ENCODE measurements at regions not wholly inside any gene's neighbourhood (a gene's known extent, or its start where the extent isn't known, plus 50 kb on each side); places are given as distances from the start of the nearest gene placed in this dataset.

- POLR2A ChIA-PET (ENCODE audit: low non-redundant PET): no interaction called here
- CTCF ChIA-PET: no interaction called here
- TF ChIP-seq CTCF (conservative IDR thresholded peaks at IDR 0.05; ENCODE audit: low read depth): no peak
- H3K27ac ChIP-seq: no peak overlapping the region
- no peak for DNase-seq (ENCODE audit: low spot score)
Measured at GRCh38 chr7:118078015-118078414, 105.9 kb upstream of the LSM8 start.

- DNase-seq (ENCODE audit: low spot score): peak; percentile 49
- H3K27ac ChIP-seq: no peak overlapping the region
- TF ChIP-seq CTCF (conservative IDR thresholded peaks at IDR 0.05; ENCODE audit: low read depth): no peak
- CTCF ChIA-PET: no interaction called here
- POLR2A ChIA-PET (ENCODE audit: low non-redundant PET): no interaction called here
Measured at GRCh38 chr7:118079369-118079768, 104.6 kb upstream of the LSM8 start.

- DNase-seq (ENCODE audit: low spot score): peak; percentile 91
- CTCF ChIA-PET: interaction anchor here (0.6 kb wide), 1 partner anchor 10 kb away, joined by 3 read pairs; no protein-coding TSS in a partner anchor
- H3K27ac ChIP-seq: no peak overlapping the region
- TF ChIP-seq CTCF (conservative IDR thresholded peaks at IDR 0.05; ENCODE audit: low read depth): no peak
- POLR2A ChIA-PET (ENCODE audit: low non-redundant PET): no interaction called here
Measured at GRCh38 chr7:118080947-118081346, 103.0 kb upstream of the LSM8 start.

- TF ChIP-seq CTCF (conservative IDR thresholded peaks at IDR 0.05; ENCODE audit: low read depth): no peak
- POLR2A ChIA-PET (ENCODE audit: low non-redundant PET): no interaction called here
- CTCF ChIA-PET: no interaction called here
- no peak for DNase-seq (ENCODE audit: low spot score)
- H3K27ac ChIP-seq: no peak overlapping the region
Measured at GRCh38 chr7:118082506-118082905, 101.5 kb upstream of the LSM8 start.

GRCh38 chr7:118085000-118085399, 99.0 kb upstream of the LSM8 start:
- ChIA-PET POLR2A (ENCODE audit: low non-redundant PET) (no interaction called here), CTCF (no interaction called here)
- TF ChIP-seq CTCF (conservative IDR thresholded peaks at IDR 0.05; ENCODE audit: low read depth): no peak
- H3K27ac ChIP-seq: no peak overlapping the region
- DNase-seq (ENCODE audit: low spot score): no peak

GRCh38 chr7:118087126-118087525, 96.8 kb upstream of the LSM8 start:
- no peak for DNase-seq (ENCODE audit: low spot score)
- ChIA-PET CTCF (interaction anchor here (0.6 kb wide), 1 partner anchor 210 kb away, joined by 3 read pairs; no protein-coding TSS in a partner anchor), POLR2A (ENCODE audit: low non-redundant PET) (no interaction called here)
- no peak overlapping the region for H3K27ac ChIP-seq
- TF ChIP-seq CTCF (conservative IDR thresholded peaks at IDR 0.05; ENCODE audit: low read depth): no peak

- CTCF ChIA-PET: no interaction called here
- no peak overlapping the region for H3K27ac ChIP-seq
- TF ChIP-seq CTCF (conservative IDR thresholded peaks at IDR 0.05; ENCODE audit: low read depth): no peak
- DNase-seq (ENCODE audit: low spot score): no peak
- POLR2A ChIA-PET (ENCODE audit: low non-redundant PET): no interaction called here
Measured at GRCh38 chr7:118094044-118094443, 89.9 kb upstream of the LSM8 start.
